Inflammatory macrophage treated with lipopolysaccharide for 4 hours (primary cell): ENCODE measurements at regions not wholly inside any gene's neighbourhood (a gene's known extent, or its start where the extent isn't known, plus 50 kb on each side); places are given as distances from the start of the nearest gene placed in this dataset.

Experiments used
- DNase-seq: peaks from one replicate; pipeline ENCODE4 v3.0.0-alpha.2; 2020

- DNase-seq = no peak
These were observed 106.9 kb downstream of the TBC1D30 start for GRCh38 chr12:64931321-64931720.

- DNase-seq = no peak
These were observed 107.5 kb downstream of the TBC1D30 start for GRCh38 chr12:64931981-64932380.

- no peak for DNase-seq
These were observed 109.3 kb downstream of the TBC1D30 start for GRCh38 chr12:64933791-64934190.

GRCh38 chr12:64937452-64937851 is 113.0 kb downstream of the TBC1D30 start:
- peak; percentile 7 for DNase-seq

GRCh38 chr12:64938179-64938578 is 113.7 kb downstream of the TBC1D30 start:
- no peak for DNase-seq

GRCh38 chr12:64943686-64944085 is 119.2 kb downstream of the TBC1D30 start:
- DNase-seq = no peak

- no peak for DNase-seq
These were observed 120.5 kb downstream of the TBC1D30 start for GRCh38 chr12:64944966-64945365.

- no peak for DNase-seq
These were observed 121.8 kb downstream of the TBC1D30 start for GRCh38 chr12:64946132-64946829.

GRCh38 chr12:64950711-64951298 is 126.4 kb downstream of the TBC1D30 start:
- no peak for DNase-seq

GRCh38 chr12:64951944-64952343 is 127.5 kb downstream of the TBC1D30 start:
- no peak for DNase-seq

GRCh38 chr12:64955746-64956145 is 131.3 kb downstream of the TBC1D30 start:
- DNase-seq = no peak

- no peak for DNase-seq
These were observed 141.5 kb downstream of the TBC1D30 start for GRCh38 chr12:64965920-64966319.

GRCh38 chr12:64968989-64969819 is 144.8 kb downstream of the TBC1D30 start:
- no peak for DNase-seq

- no peak for DNase-seq
These were observed 145.0 kb downstream of the WIF1 start for GRCh38 chr12:64976131-64976530.

GRCh38 chr12:64983771-64984278 is 137.3 kb downstream of the WIF1 start:
- no peak for DNase-seq

GRCh38 chr12:64991121-64991611 is 129.9 kb downstream of the WIF1 start:
- DNase-seq = no peak

GRCh38 chr12:64992116-64992515 is 129.0 kb downstream of the WIF1 start:
- DNase-seq = no peak

GRCh38 chr12:64992641-64993040 is 128.5 kb downstream of the WIF1 start:
- DNase-seq = no peak

GRCh38 chr12:64993461-64993860 is 127.6 kb downstream of the WIF1 start:
- no peak for DNase-seq

- no peak for DNase-seq
These were observed 125.3 kb downstream of the WIF1 start for GRCh38 chr12:64995816-64996215.

- no peak for DNase-seq
These were observed 123.2 kb downstream of the WIF1 start for GRCh38 chr12:64997858-64998257.

- DNase-seq = no peak
These were observed 122.5 kb downstream of the WIF1 start for GRCh38 chr12:64998371-64999147.

- DNase-seq = no peak
These were observed 122.0 kb downstream of the WIF1 start for GRCh38 chr12:64999148-64999425.
